Glomerular visceral epithelial cell (primary cell): ENCODE measurements at regions not wholly inside any gene's neighbourhood (a gene's known extent, or its start where the extent isn't known, plus 50 kb on each side); places are given as distances from the start of the nearest gene placed in this dataset.
A peak's percentile ranks its signal among the peaks of the same experiment; 100 is the strongest.
"Not testable (repeated sequence)": the region's sequence is repeated elsewhere in the genome, so short reads cannot be mapped to it uniquely, and the experiment has no call there.

ENCODE experiments used
- DNase-seq: peaks from one replicate; pipeline ENCODE4 v3.0.0-alpha.2; 2016; ENCODE audit errors: extremely low spot score

- no peak for DNase-seq
Observed at GRCh38 chr13:69649063-69649392, 458.6 kb upstream of the ATXN8OS start.

- DNase-seq, result no peak
Observed at GRCh38 chr13:69648340-69649062, 459.1 kb upstream of the ATXN8OS start.

- no peak for DNase-seq
Observed at GRCh38 chr13:69644447-69644846, 463.2 kb upstream of the ATXN8OS start.

- DNase-seq, result no peak
Observed at GRCh38 chr13:69641773-69642172, 465.9 kb upstream of the ATXN8OS start.

- DNase-seq, result no peak
Observed at GRCh38 chr13:69633044-69633443, 474.6 kb upstream of the ATXN8OS start.

- DNase-seq, result no peak
Observed at GRCh38 chr13:69623973-69624372, 483.7 kb upstream of the ATXN8OS start.

- no peak for DNase-seq
Observed at GRCh38 chr13:69619651-69620050, 488.0 kb upstream of the ATXN8OS start.

GRCh38 chr13:69618838-69619237 lies 488.8 kb upstream of the ATXN8OS start:
- DNase-seq, result no peak

GRCh38 chr13:69618393-69618792 lies 489.2 kb upstream of the ATXN8OS start:
- no peak for DNase-seq

- DNase-seq, result no peak
Observed at GRCh38 chr13:69617587-69617986, 490.0 kb upstream of the ATXN8OS start.

GRCh38 chr13:69616396-69616795 lies 491.2 kb upstream of the ATXN8OS start:
- no peak for DNase-seq

- not testable (repeated sequence) for DNase-seq
Observed at GRCh38 chr13:69615055-69615454, 492.6 kb upstream of the ATXN8OS start.

- DNase-seq, result no peak
Observed at GRCh38 chr13:69604698-69605097, 502.9 kb upstream of the ATXN8OS start.

- DNase-seq, result peak; percentile 6
Observed at GRCh38 chr13:69603144-69603853, 504.3 kb upstream of the ATXN8OS start.

GRCh38 chr13:69601661-69602060 lies 506.0 kb upstream of the ATXN8OS start:
- peak; percentile 31 for DNase-seq

- DNase-seq, result no peak
Observed at GRCh38 chr13:69600811-69601210, 506.8 kb upstream of the ATXN8OS start.

- no peak for DNase-seq
Observed at GRCh38 chr13:69597088-69597487, 510.5 kb upstream of the ATXN8OS start.

GRCh38 chr13:69595181-69595580 lies 512.4 kb upstream of the ATXN8OS start:
- DNase-seq, result peak; percentile 50

- no peak for DNase-seq
Observed at GRCh38 chr13:69591437-69591836, 516.2 kb upstream of the ATXN8OS start.

GRCh38 chr13:69589531-69590235 lies 517.9 kb upstream of the ATXN8OS start:
- no peak for DNase-seq

GRCh38 chr13:69585656-69586055 lies 522.0 kb upstream of the ATXN8OS start:
- DNase-seq, result no peak

GRCh38 chr13:69580255-69580654 lies 527.4 kb upstream of the ATXN8OS start:
- DNase-seq, result no peak

GRCh38 chr13:69579351-69579750 lies 528.3 kb upstream of the ATXN8OS start:
- peak; percentile 32 for DNase-seq
